SK-N-SH treated with all-trans-retinoic acid at 6 μM for 48 hours (cell line): ENCODE measurements at regions not wholly inside any gene's neighbourhood (a gene's known extent, or its start where the extent isn't known, plus 50 kb on each side); places are given as distances from the start of the nearest gene placed in this dataset.

Source experiments
- ATAC-seq: fragments of 200-7000 bp; cut with Tn5 transposase; 3 replicates; pipeline ENCODE4 v1.9.1; 2020; ENCODE audit warnings: mild to moderate bottlenecking, moderate library complexity
- ARNTL ChIP-seq: fragments of 450-650 bp; formaldehyde crosslinking; IDR thresholded peaks from 2 replicates; pipeline ENCODE4 v1.5.0; 2020; ENCODE audit warnings: low read depth, mild to moderate bottlenecking, moderate library complexity, borderline replicate concordance
- BACH2 ChIP-seq: fragments of 250-450 bp; sonication (Bioruptor Pico); IDR thresholded peaks from 2 replicates; pipeline ENCODE4 v1.9.0; 2021; ENCODE audit warnings: mild to moderate bottlenecking, borderline replicate concordance
- CSDC2 ChIP-seq: fragments of 250-450 bp; sonication (Bioruptor Pico); IDR thresholded peaks from 2 replicates; pipeline ENCODE4 v1.5.0; 2020; ENCODE audit warnings: mild to moderate bottlenecking, moderate library complexity
- ESRRG ChIP-seq: fragments of 250-450 bp; sonication (Bioruptor Pico); IDR thresholded peaks from 2 replicates; pipeline ENCODE4 v1.6.1; 2021; ENCODE audit warnings: mild to moderate bottlenecking
- PATZ1 ChIP-seq: fragments of 250-450 bp; sonication (Bioruptor Pico); IDR thresholded peaks from 2 replicates; pipeline ENCODE4 v1.8.0; 2020; ENCODE audit warnings: mild to moderate bottlenecking, moderate library complexity, borderline replicate concordance
- PPARA ChIP-seq: fragments of 250-450 bp; sonication (Bioruptor Pico); IDR thresholded peaks from 2 replicates; pipeline ENCODE4 v1.5.0; 2020; ENCODE audit warnings: mild to moderate bottlenecking, borderline replicate concordance
- RARB ChIP-seq: fragments of 250-450 bp; sonication (Bioruptor Pico); IDR thresholded peaks from 2 replicates; pipeline ENCODE4 v1.8.0; 2021; ENCODE audit warnings: mild to moderate bottlenecking, moderate library complexity
- SNAI2 ChIP-seq: fragments of 250-450 bp; sonication (Bioruptor Pico); IDR thresholded peaks from 2 replicates; pipeline ENCODE4 v1.5.0; 2020; ENCODE audit warnings: mild to moderate bottlenecking, moderate library complexity
- TCF4 ChIP-seq: fragments of 250-450 bp; sonication (Bioruptor Pico); IDR thresholded peaks from 2 replicates; pipeline ENCODE4 v1.8.0; 2021; ENCODE audit warnings: mild to moderate bottlenecking, moderate library complexity, borderline replicate concordance
- TOX ChIP-seq: fragments of 250-450 bp; sonication (Bioruptor Pico); IDR thresholded peaks from 2 replicates; pipeline ENCODE4 v1.8.0; 2021; ENCODE audit warnings: mild to moderate bottlenecking, moderate library complexity, borderline replicate concordance
- TSHZ2 ChIP-seq: fragments of 250-450 bp; sonication (Bioruptor Pico); IDR thresholded peaks from 2 replicates; pipeline ENCODE4 v1.5.0; 2020; ENCODE audit warnings: mild to moderate bottlenecking, moderate library complexity
- ZC3H10 ChIP-seq: fragments of 250-450 bp; sonication (Bioruptor Pico); IDR thresholded peaks from 2 replicates; pipeline ENCODE4 v1.5.1; 2021; ENCODE audit warnings: mild to moderate bottlenecking, moderate library complexity
- ZFP30 ChIP-seq: fragments of 450-650 bp; formaldehyde crosslinking; IDR thresholded peaks from 2 replicates; pipeline ENCODE4 v1.5.0; 2022; ENCODE audit warnings: mild to moderate bottlenecking, moderate library complexity
- ZNF565 ChIP-seq: fragments of 450-650 bp; formaldehyde crosslinking; conservative IDR thresholded peaks from 2 replicates; pipeline ENCODE4 v1.5.0; 2020; ENCODE audit warnings: low read depth, mild to moderate bottlenecking, moderate library complexity
- ZNF70 ChIP-seq: fragments of 450-650 bp; formaldehyde crosslinking; IDR thresholded peaks from 2 replicates; pipeline ENCODE4 v1.5.0; 2020; ENCODE audit warnings: mild to moderate bottlenecking, moderate library complexity
- ZNF8 ChIP-seq: fragments of 450-650 bp; formaldehyde crosslinking; IDR thresholded peaks from 2 replicates; pipeline ENCODE4 v1.5.0; 2020; ENCODE audit warnings: mild to moderate bottlenecking, moderate library complexity
- TF ChIP-seq, protein P1 (sequence below): fragments of 250-450 bp; sonication (Bioruptor Pico); IDR thresholded peaks from 2 replicates; pipeline ENCODE4 v1.5.1; 2020; ENCODE audit warnings: low read depth, mild to moderate bottlenecking, moderate library complexity
- TF ChIP-seq, protein P2 (sequence below): fragments of 250-450 bp; sonication (Bioruptor Pico); IDR thresholded peaks from 2 replicates; pipeline ENCODE4 v1.5.1; 2021; ENCODE audit warnings: mild to moderate bottlenecking, moderate library complexity

- TF ChIP-seq ZNF70 (CRISPR knock-in tag), result no peak
Observed at GRCh38 chr15:36136049-36136448, 443.4 kb upstream of the CDIN1 start (continued).

DNA sequence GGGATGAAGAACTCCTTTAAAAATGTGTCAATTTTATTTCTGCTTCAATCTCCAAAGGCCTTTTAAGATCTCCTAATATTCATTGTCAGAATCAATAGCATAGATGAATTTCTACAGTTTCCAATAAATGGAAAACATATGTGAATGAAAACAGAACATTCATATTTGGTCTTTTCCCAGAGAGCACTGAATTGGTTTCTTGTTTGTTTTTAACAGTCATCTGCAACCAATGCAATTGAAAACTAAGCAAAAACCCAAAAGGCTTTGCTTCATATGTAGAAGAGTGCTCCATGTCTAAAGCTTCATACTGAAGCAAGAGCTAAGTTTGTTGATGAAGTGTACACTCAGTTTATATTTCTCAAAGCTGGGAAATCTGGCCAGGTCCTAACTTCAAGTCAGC is 426.5 kb upstream of the CDIN1 start:
- TF ChIP-seq ZNF70 (CRISPR knock-in tag) (no peak), PATZ1 (CRISPR knock-in tag) (no peak), ZNF8 (CRISPR knock-in tag) (no peak), ESRRG (CRISPR knock-in tag) (no peak), TSHZ2 (CRISPR knock-in tag) (no peak), ZNF565 (no peak), TOX (CRISPR knock-in tag) (no peak), BACH2 (CRISPR knock-in tag) (no peak), PPARA (CRISPR knock-in tag) (no peak), SNAI2 (CRISPR knock-in tag) (no peak), CSDC2 (no peak), ARNTL (CRISPR knock-in tag) (no peak), TCF4 (no peak), ZC3H10 (CRISPR knock-in tag) (no peak)
- TF ChIP-seq, protein P1, sequence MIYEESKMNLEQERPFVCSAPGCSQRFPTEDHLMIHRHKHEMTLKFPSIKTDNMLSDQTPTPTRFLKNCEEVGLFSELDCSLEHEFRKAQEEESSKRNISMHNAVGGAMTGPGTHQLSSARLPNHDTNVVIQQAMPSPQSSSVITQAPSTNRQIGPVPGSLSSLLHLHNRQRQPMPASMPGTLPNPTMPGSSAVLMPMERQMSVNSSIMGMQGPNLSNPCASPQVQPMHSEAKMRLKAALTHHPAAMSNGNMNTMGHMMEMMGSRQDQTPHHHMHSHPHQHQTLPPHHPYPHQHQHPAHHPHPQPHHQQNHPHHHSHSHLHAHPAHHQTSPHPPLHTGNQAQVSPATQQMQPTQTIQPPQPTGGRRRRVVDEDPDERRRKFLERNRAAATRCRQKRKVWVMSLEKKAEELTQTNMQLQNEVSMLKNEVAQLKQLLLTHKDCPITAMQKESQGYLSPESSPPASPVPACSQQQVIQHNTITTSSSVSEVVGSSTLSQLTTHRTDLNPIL, result no peak
- TF ChIP-seq, protein P2, sequence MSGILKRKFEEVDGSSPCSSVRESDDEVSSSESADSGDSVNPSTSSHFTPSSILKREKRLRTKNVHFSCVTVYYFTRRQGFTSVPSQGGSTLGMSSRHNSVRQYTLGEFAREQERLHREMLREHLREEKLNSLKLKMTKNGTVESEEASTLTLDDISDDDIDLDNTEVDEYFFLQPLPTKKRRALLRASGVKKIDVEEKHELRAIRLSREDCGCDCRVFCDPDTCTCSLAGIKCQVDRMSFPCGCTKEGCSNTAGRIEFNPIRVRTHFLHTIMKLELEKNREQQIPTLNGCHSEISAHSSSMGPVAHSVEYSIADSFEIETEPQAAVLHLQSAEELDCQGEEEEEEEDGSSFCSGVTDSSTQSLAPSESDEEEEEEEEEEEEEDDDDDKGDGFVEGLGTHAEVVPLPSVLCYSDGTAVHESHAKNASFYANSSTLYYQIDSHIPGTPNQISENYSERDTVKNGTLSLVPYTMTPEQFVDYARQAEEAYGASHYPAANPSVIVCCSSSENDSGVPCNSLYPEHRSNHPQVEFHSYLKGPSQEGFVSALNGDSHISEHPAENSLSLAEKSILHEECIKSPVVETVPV, result no peak
- TF ChIP-seq, all 23 proteins: peak for 0
- ATAC-seq, result no peak

DNA sequence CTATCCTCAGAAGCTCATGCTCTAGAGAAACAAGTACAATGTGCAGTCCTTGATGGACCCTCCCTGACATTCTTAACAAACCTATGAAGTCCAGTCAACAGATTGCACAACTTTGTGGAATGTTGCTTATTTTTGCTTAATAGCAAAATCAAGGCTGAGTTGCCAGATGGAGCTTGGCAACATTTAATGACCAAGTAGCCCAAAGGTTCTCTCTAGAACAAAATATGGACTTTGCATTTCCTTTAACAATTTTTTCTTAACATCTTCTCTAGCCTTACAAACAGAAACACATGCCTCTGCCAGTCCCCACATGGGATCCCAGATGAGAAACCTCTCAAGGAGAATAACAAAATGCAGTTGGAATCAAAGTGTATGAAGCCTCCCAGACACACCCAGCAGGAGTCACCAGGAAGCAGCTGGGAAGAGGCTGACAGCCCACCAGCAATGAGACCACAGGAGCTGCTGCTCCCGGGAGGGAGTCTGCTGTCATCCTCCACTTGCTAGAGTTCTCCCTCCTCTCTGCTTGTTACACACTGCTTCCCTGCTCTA is 422.5 kb upstream of the CDIN1 start:
- no peak for ATAC-seq
- TF ChIP-seq CSDC2, result no peak
- no peak for TF ChIP-seq ZNF8 (CRISPR knock-in tag)
- TF ChIP-seq BACH2 (CRISPR knock-in tag), result no peak
- TF ChIP-seq ZNF70 (CRISPR knock-in tag), result no peak
- TF ChIP-seq ZFP30 (CRISPR knock-in tag), result no peak
- TF ChIP-seq TOX (CRISPR knock-in tag), result no peak
- TF ChIP-seq PATZ1 (CRISPR knock-in tag), result no peak
- TF ChIP-seq, all 23 proteins: peak for 0

GRCh38 chr15:36160351-36160750 is 419.1 kb upstream of the CDIN1 start:
- no peak for ATAC-seq
- no peak for TF ChIP-seq PPARA (CRISPR knock-in tag)
- TF ChIP-seq TCF4, result no peak
- TF ChIP-seq ZNF70 (CRISPR knock-in tag), result no peak
- TF ChIP-seq ZC3H10 (CRISPR knock-in tag), result no peak
- TF ChIP-seq TSHZ2 (CRISPR knock-in tag), result no peak
- TF ChIP-seq ARNTL (CRISPR knock-in tag), result no peak
- no peak for TF ChIP-seq PATZ1 (CRISPR knock-in tag)
- no peak for TF ChIP-seq SNAI2 (CRISPR knock-in tag)
- no peak for TF ChIP-seq BACH2 (CRISPR knock-in tag)
- TF ChIP-seq ESRRG (CRISPR knock-in tag), result no peak
- no peak for TF ChIP-seq ZFP30 (CRISPR knock-in tag)
- no peak for TF ChIP-seq RARB (CRISPR knock-in tag)
